HL-60 (cell line): ENCODE measurements at regions not wholly inside any gene's neighbourhood (a gene's known extent, or its start where the extent isn't known, plus 50 kb on each side); places are given as distances from the start of the nearest gene placed in this dataset.

Experiments used
- CTCF ChIP-seq: IDR thresholded peaks from one replicate; pipeline ENCODE4 v1.5.1; 2011; ENCODE audit warnings: low read length, control low read depth, inconsistent platforms; ENCODE audit not compliant: insufficient read depth
- POLR2AphosphoS5 ChIP-seq: IDR thresholded peaks from 2 replicates; pipeline ENCODE4 v1.6.1; 2012; ENCODE audit warnings: low read depth

GRCh38 chr3:177341736-177342419, 144.6 kb upstream of the TBL1XR1 start:
- no peak for TF ChIP-seq POLR2AphosphoS5
- no peak for TF ChIP-seq CTCF
